Adrenal gland (tissue), 5 donors: ENCODE measurements at regions not wholly inside any gene's neighbourhood (a gene's known extent, or its start where the extent isn't known, plus 50 kb on each side); places are given as distances from the start of the nearest gene placed in this dataset.

Experiments
- CTCF ChIP-seq, 6 experiments: fragments of 450-650 bp in 4 of 6; fragments of 200-600 bp in 2 of 6; sonication (generic) in 1 of 6; IDR thresholded peaks; 1 replicate in 5 of 6; 2 replicates in 1 of 6; pipeline versions ENCODE4 v1.5.1 to v1.8.0; 2016 to 2021; ENCODE audit warnings: antibody characterized with exemption in 6 of 6, mild to moderate bottlenecking in 2 of 6, moderate library complexity in 1 of 6
- POLR2A ChIP-seq, 2 donors: fragments of 450-650 bp; IDR thresholded peaks; one replicate each; pipeline ENCODE4 v1.6.1; 2017; ENCODE audit warnings: antibody characterized with exemption in 2 of 2, mild to moderate bottlenecking in 2 of 2, moderate library complexity in 1 of 2
- donor health status: DM: no; HTN: no; CAD: no.

- TF ChIP-seq CTCF (IDR thresholded peaks at IDR 0.05): no peak
- TF ChIP-seq POLR2A (IDR thresholded peaks at IDR 0.05): no peak
Measured at GRCh38 chr18:2218101-2218500, 353.2 kb downstream of the METTL4 start.
